Left lung (tissue), 4 donors: ENCODE measurements at regions not wholly inside any gene's neighbourhood (a gene's known extent, or its start where the extent isn't known, plus 50 kb on each side); places are given as distances from the start of the nearest gene placed in this dataset.
"Not testable (repeated sequence)": the region's sequence is repeated elsewhere in the genome, so short reads cannot be mapped to it uniquely, and the experiment has no call there.

ENCODE experiments used
- ATAC-seq: fragments of 200-7000 bp; cut with Tn5 transposase; one replicate; pipeline ENCODE4 v1.9.1; 2020; ENCODE audit warnings: moderate library complexity
- DNase-seq, 4 donors: peaks; one replicate each; pipeline ENCODE4 v3.0.0-alpha.2; 2013 to 2020
- H3K27ac ChIP-seq, 2 donors: fragments of 200-600 bp; sonication (generic) in 1 of 2; one replicate each; pipeline versions ENCODE4 v1.5.0 to v1.8.0; 2020 to 2021
- H3K27me3 ChIP-seq, 2 donors: fragments of 200-600 bp; sonication (generic) in 1 of 2; one replicate each; pipeline versions ENCODE4 v1.5.0 to v1.8.0; 2020 to 2021
- H3K36me3 ChIP-seq, 2 donors: fragments of 200-600 bp; sonication (generic) in 1 of 2; one replicate each; pipeline versions ENCODE4 v1.5.0 to v1.8.0; 2020 to 2021
- H3K4me1 ChIP-seq, 2 donors: fragments of 200-600 bp; one replicate each; pipeline ENCODE4 v1.8.0; 2021
- H3K4me3 ChIP-seq, 2 donors: fragments of 200-600 bp; sonication (generic) in 1 of 2; one replicate each; pipeline versions ENCODE4 v1.5.0 to v1.8.0; 2020 to 2021; ENCODE audit warnings: mild to moderate bottlenecking in 1 of 2
- H3K9me3 ChIP-seq, 2 donors: fragments of 200-600 bp; sonication (generic) in 1 of 2; one replicate each; pipeline versions ENCODE4 v1.5.0 to v1.8.0; 2020 to 2021
- intact Hi-C, 2 donors: fragments of 100-400 bp; cut with DNase I; formaldehyde crosslinking; loops; one replicate each; pipeline versions ENCODE4 v1.11.2 to v1.14.2; 2022
- TF ChIP-seq, protein P1 (sequence below), 2 donors: fragments of 200-600 bp; sonication (generic) in 1 of 2; IDR thresholded peaks; one replicate each; pipeline versions ENCODE4 v1.5.0 to v1.8.0; 2021; ENCODE audit warnings: antibody characterized with exemption in 2 of 2
- donor health status: DM: no; HTN: yes; CAD: no.
- donor health status: DM: no; HTN: no; CAD: no.

DNA sequence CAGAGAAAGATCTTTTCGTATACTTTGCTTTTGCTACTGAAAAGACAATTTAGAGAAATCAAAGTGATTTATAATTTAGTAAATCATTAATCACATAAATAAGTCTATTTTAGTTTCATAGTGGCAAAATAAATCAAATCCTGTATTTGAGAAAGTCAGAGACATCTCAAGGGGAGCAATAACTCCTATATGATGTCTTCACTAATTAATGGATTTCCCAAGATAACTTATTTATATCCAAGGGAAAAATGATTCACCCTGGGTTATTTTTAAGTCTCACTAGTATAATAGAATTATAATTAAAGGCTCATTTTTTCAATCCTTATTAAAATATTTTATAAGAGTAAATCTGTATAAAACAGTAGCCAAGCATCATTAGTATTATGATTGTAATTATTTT is 177.8 kb upstream of the GIMD1 start:
- DNase-seq: no peak
- no peak for ATAC-seq
- intact Hi-C loops: no loop called here

DNA sequence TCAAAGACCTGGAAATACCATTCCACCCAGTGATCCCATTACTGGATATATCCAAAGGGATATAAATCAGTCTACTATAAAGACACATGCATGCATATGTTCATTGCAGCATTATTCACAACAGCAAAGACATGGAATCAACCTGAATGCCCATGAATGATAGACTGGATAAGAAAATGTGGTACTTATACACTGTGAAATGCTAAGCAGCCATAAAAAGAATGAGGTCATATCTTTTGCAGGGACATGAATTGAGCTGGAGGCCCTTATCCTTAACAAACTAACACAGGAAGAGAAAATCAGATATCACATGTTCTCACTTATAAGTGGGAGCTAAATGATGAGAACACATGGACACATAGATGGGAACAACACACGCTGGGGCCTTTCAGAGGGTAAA is 174.0 kb upstream of the GIMD1 start:
- H3K36me3 ChIP-seq, DNase-seq, ATAC-seq, intact Hi-C loops, H3K4me1 ChIP-seq, H3K27ac ChIP-seq, H3K9me3 ChIP-seq, H3K4me3 ChIP-seq, H3K27me3 ChIP-seq: not testable (repeated sequence)

More for the DNA sequence above, 177.8 kb upstream of the GIMD1 start:
- H3K9me3 ChIP-seq: peaks cover 0 to 8% of the 10 kb centered on the region in 2 donors
- no peaks in the 10 kb centered on the region for H3K36me3 ChIP-seq
- H3K27me3 ChIP-seq: no peaks in the 10 kb centered on the region
- TF ChIP-seq, protein P1, sequence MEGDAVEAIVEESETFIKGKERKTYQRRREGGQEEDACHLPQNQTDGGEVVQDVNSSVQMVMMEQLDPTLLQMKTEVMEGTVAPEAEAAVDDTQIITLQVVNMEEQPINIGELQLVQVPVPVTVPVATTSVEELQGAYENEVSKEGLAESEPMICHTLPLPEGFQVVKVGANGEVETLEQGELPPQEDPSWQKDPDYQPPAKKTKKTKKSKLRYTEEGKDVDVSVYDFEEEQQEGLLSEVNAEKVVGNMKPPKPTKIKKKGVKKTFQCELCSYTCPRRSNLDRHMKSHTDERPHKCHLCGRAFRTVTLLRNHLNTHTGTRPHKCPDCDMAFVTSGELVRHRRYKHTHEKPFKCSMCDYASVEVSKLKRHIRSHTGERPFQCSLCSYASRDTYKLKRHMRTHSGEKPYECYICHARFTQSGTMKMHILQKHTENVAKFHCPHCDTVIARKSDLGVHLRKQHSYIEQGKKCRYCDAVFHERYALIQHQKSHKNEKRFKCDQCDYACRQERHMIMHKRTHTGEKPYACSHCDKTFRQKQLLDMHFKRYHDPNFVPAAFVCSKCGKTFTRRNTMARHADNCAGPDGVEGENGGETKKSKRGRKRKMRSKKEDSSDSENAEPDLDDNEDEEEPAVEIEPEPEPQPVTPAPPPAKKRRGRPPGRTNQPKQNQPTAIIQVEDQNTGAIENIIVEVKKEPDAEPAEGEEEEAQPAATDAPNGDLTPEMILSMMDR (IDR thresholded peaks at IDR 0.05): no peak
- H3K4me3 ChIP-seq: no peak overlapping the region
- H3K4me1 ChIP-seq: no peaks in the 10 kb centered on the region
- no peak overlapping the region for H3K27ac ChIP-seq

DNA sequence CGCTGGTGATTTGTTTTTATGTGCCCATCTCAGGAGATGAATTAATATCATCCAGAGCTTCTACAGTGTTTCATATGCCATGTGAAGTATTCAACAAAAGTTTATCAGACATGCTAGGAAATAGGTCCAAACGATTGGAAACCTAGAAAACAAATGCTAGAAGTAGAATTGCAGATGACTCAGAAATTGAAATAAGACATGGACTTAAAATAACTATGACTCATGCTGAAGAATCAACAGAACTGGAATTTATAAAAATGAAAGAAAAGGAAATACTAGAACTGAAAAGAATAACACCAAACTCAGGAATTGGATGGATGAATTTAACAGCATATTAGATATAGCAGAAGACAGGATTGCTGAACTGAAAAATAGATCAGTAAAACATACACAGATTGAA is 172.7 kb upstream of the GIMD1 start:
- peaks cover 0 to 10% of the 10 kb centered on the region in 2 donors for H3K9me3 ChIP-seq
- H3K27ac ChIP-seq: no peak overlapping the region
- TF ChIP-seq, protein P1 (IDR thresholded peaks at IDR 0.05): no peak
- ATAC-seq (no peak), DNase-seq (no peak)
- intact Hi-C loops: no loop called here
- H3K4me3 ChIP-seq: no peak overlapping the region
- H3K36me3 ChIP-seq: no peaks in the 10 kb centered on the region
- H3K4me1 ChIP-seq: no peaks in the 10 kb centered on the region
- H3K27me3 ChIP-seq: no peaks in the 10 kb centered on the region

DNA sequence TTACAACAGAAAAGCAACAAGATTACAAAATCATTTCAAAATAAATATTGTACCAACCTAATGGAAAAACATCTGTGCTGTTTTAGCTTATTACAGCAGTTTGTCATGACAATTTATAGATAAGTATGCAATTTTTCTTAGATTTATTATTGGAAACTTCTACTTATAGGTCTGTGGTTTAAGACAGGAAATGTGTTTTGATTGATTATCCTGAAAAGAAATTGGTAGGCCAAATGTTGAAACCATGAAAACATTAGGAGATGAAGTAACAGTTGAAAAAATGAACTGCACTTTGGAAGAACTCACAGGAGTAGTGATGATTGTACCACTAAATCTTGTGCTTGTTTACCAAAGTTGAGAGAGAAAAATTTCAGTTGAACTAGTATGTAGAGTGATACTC is 162.2 kb upstream of the GIMD1 start:
- Histone ChIP-seq H3K36me3 (no peaks in the 10 kb centered on the region), H3K4me1 (no peaks in the 10 kb centered on the region), H3K27me3 (no peaks in the 10 kb centered on the region), H3K27ac (no peak overlapping the region), H3K4me3 (no peak overlapping the region), H3K9me3 (peaks cover 0 to 1% of the 10 kb centered on the region in 2 donors)
- TF ChIP-seq, protein P1 (IDR thresholded peaks at IDR 0.05): no peak
- no peak for ATAC-seq
- no peak for DNase-seq
- intact Hi-C loops: no loop called here

DNA sequence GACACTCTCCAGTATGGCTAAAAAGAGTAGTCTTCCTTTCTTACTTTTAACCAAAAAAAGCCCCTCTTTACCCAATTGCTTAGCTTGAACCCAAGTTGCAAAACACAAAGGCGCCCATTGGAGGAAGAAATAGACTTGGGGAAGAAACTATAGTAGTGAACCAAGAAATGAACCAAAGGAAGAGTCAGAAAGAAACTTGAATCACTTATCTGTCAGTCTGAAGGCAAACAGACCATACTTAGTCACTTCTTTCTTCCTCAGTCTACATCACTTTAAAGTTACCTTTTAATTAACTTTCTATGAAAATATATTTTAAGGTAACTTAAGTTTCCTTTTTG is 161.4 kb upstream of the GIMD1 start:
- no peaks in the 10 kb centered on the region for H3K27me3 ChIP-seq
- intact Hi-C loops: no loop called here
- DNase-seq: no peak
- TF ChIP-seq, protein P1 (IDR thresholded peaks at IDR 0.05): no peak
- H3K4me3 ChIP-seq: no peak overlapping the region
- no peaks in the 10 kb centered on the region for H3K4me1 ChIP-seq
- H3K36me3 ChIP-seq: no peaks in the 10 kb centered on the region
- no peaks in the 10 kb centered on the region for H3K9me3 ChIP-seq
- no peak for ATAC-seq
- no peak overlapping the region for H3K27ac ChIP-seq

DNA sequence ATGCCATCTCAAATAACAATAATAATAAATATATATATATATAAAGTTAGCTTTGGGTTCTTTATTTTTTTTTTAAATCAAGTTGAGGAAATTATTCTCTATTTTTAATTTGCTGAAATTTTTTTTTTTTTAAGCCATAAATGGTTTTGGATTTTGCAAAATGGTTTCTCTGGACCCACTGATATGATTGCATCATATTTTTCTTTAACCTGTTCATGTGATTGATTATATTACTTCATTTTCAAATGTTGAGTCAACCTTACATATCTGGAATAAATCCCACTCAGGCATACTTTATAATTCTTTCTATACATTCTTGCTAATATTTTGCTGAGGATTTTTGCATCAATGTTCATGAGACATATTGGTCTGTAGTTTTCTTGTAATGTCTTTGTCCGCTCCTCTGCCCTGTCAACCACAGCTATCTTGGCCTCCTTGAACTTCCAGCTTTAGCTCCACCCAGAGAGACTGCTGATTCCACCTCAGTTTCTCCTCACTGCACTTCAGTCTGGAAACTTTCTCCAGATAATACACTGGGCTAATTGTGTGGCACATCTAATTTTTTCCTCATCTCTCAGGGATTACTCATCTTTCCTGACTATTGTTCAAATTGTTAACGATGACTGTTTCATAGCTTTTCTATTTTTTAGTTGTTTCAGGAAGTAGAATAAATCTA is 160.9 kb upstream of the GIMD1 start:
- Histone ChIP-seq H3K27me3 (no peaks in the 10 kb centered on the region), H3K36me3 (no peaks in the 10 kb centered on the region), H3K27ac (no peak overlapping the region), H3K9me3 (no peaks in the 10 kb centered on the region), H3K4me3 (no peak overlapping the region), H3K4me1 (no peaks in the 10 kb centered on the region)
- ATAC-seq (no peak), DNase-seq (no peak)
- intact Hi-C loops: no loop called here
- TF ChIP-seq, protein P1 (IDR thresholded peaks at IDR 0.05): no peak
